H1 (cell line): ENCODE measurements at regions not wholly inside any gene's neighbourhood (a gene's known extent, or its start where the extent isn't known, plus 50 kb on each side); places are given as distances from the start of the nearest gene placed in this dataset.

Experiments used
- BRCA1 ChIP-seq: IDR thresholded peaks from 2 replicates; pipeline ENCODE4 v1.6.1; 2012; ENCODE audit warnings: low read depth, low read length, improper control_type of control experiment
- CBX8 ChIP-seq: fragments of 300-800, 300-1000 bp; sonication (generic); IDR thresholded peaks from 2 replicates; pipeline ENCODE4 v1.7.1; 2016; ENCODE audit warnings: low read depth, low read length, borderline replicate concordance
- EP300 ChIP-seq, 2 experiments: IDR thresholded peaks; 1 replicate in 1 of 2; 2 replicates in 1 of 2; pipeline ENCODE4 v1.6.1; 2011 to 2012; ENCODE audit warnings: low read depth in 2 of 2, low read length in 2 of 2, mild to moderate bottlenecking in 2 of 2, borderline replicate concordance in 1 of 2, inconsistent platforms in 1 of 2, moderate library complexity in 1 of 2
- PHF8 ChIP-seq: fragments of 200-600 bp; sonication (generic); conservative IDR thresholded peaks from 2 replicates; pipeline ENCODE4 v1.7.1; 2012; ENCODE audit warnings: low read depth, mild to moderate bottlenecking, inconsistent platforms, low read length, moderate library complexity
- TF ChIP-seq, protein P1 (sequence below), 3 experiments: IDR thresholded peaks; 1 replicate in 2 of 3; 2 replicates in 1 of 3; pipeline versions ENCODE4 v1.5.1 to v1.6.1; 2011; ENCODE audit warnings: low read length in 3 of 3, mild to moderate bottlenecking in 3 of 3, inconsistent platforms in 2 of 3, low read depth in 1 of 3, moderate library complexity in 1 of 3; ENCODE audit not compliant: insufficient read depth in 1 of 3; ENCODE audit errors: control extremely low read depth in 1 of 3

GRCh38 chr4:37132351-37132974, 112.1 kb upstream of the NWD2 start (continued):
- TF ChIP-seq, protein P1, sequence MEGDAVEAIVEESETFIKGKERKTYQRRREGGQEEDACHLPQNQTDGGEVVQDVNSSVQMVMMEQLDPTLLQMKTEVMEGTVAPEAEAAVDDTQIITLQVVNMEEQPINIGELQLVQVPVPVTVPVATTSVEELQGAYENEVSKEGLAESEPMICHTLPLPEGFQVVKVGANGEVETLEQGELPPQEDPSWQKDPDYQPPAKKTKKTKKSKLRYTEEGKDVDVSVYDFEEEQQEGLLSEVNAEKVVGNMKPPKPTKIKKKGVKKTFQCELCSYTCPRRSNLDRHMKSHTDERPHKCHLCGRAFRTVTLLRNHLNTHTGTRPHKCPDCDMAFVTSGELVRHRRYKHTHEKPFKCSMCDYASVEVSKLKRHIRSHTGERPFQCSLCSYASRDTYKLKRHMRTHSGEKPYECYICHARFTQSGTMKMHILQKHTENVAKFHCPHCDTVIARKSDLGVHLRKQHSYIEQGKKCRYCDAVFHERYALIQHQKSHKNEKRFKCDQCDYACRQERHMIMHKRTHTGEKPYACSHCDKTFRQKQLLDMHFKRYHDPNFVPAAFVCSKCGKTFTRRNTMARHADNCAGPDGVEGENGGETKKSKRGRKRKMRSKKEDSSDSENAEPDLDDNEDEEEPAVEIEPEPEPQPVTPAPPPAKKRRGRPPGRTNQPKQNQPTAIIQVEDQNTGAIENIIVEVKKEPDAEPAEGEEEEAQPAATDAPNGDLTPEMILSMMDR (IDR thresholded peaks at IDR 0.05; ENCODE audit: control extremely low read depth in 1 of 3, insufficient read depth in 1 of 3, low read depth in 1 of 3, low read length in 3 of 3): peak in 2 of 3 experiments; percentile 9 to 52; a peak in 2 of 4 replicates
- no peak for TF ChIP-seq PHF8
- no peak for TF ChIP-seq CBX8
- no peak for TF ChIP-seq BRCA1
- TF ChIP-seq EP300 (IDR thresholded peaks at IDR 0.05; ENCODE audit: borderline replicate concordance in 1 of 2, low read depth in 2 of 2, low read length in 2 of 2): no peak
- TF ChIP-seq, all 59 proteins: peak for 5
